Ishikawa (cell line): ENCODE measurements at regions not wholly inside any gene's neighbourhood (a gene's known extent, or its start where the extent isn't known, plus 50 kb on each side); places are given as distances from the start of the nearest gene placed in this dataset.

Source experiments
- CEBPB ChIP-seq: IDR thresholded peaks from 2 replicates; pipeline ENCODE4 v1.6.1; 2012
- CREB1 ChIP-seq: IDR thresholded peaks from 2 replicates; pipeline ENCODE4 v1.6.1; 2012; ENCODE audit warnings: low read depth
- EGR1 ChIP-seq: IDR thresholded peaks from 2 replicates; pipeline ENCODE4 v1.6.1; 2012
- EP300 ChIP-seq: IDR thresholded peaks from 2 replicates; pipeline ENCODE4 v1.6.1; 2012; ENCODE audit warnings: borderline replicate concordance
- FOXM1 ChIP-seq: IDR thresholded peaks from 2 replicates; pipeline ENCODE4 v1.6.1; 2012; ENCODE audit warnings: low read depth, borderline replicate concordance
- NFIC ChIP-seq: IDR thresholded peaks from 2 replicates; pipeline ENCODE4 v1.6.1; 2012
- RAD21 ChIP-seq: IDR thresholded peaks from 2 replicates; pipeline ENCODE4 v1.6.1; 2012; ENCODE audit warnings: low read depth
- TAF1 ChIP-seq: IDR thresholded peaks from 2 replicates; pipeline ENCODE4 v1.6.1; 2012; ENCODE audit warnings: low read depth, mild to moderate bottlenecking
- TCF12 ChIP-seq: IDR thresholded peaks from 2 replicates; pipeline ENCODE4 v1.6.1; 2012; ENCODE audit warnings: low read depth
- TEAD4 ChIP-seq: IDR thresholded peaks from 2 replicates; pipeline ENCODE4 v1.6.1; 2012
- USF1 ChIP-seq: IDR thresholded peaks from 2 replicates; pipeline ENCODE4 v1.6.1; 2012
- YY1 ChIP-seq: IDR thresholded peaks from 2 replicates; pipeline ENCODE4 v1.6.1; 2012; ENCODE audit warnings: low read depth
- ZBTB7A ChIP-seq: IDR thresholded peaks from 2 replicates; pipeline ENCODE4 v1.6.1; 2012; ENCODE audit warnings: low read depth
- TF ChIP-seq, protein P1 (sequence below): IDR thresholded peaks from 2 replicates; pipeline ENCODE4 v1.6.1; 2012
- TF ChIP-seq, protein P2 (sequence below): IDR thresholded peaks from 2 replicates; pipeline ENCODE4 v1.6.1; 2012; ENCODE audit warnings: low read depth, mild to moderate bottlenecking

- TF ChIP-seq TAF1 = no peak
- no peak for TF ChIP-seq EP300
- no peak for TF ChIP-seq TCF12
- TF ChIP-seq CREB1 = no peak
- no peak for TF ChIP-seq EGR1
- TF ChIP-seq RAD21 = no peak
Measured at GRCh38 chr12:70045036-70045435, 198.2 kb upstream of the CNOT2 start.

DNA sequence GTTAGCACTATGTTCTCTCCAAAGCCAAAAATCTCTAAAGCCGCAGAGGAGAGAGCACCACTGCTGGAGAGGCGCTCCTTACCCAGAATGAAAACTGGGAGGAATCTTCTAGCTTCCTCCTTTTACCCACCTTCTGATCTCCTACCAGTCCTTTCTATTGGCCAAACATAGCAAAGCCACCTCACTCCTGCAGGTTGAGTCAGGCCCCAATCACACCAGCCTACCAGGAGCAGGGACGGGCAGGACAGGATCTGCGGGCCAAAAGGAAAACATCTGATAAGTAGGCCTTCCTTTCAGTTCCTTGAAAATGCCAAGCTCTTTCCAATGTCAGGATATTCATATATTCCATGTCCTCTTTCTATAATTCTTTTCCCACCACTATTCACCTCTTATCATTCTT, 197.7 kb upstream of the CNOT2 start:
- TF ChIP-seq TEAD4 (no peak), FOXM1 (no peak), NFIC (no peak), RAD21 (no peak), TCF12 (no peak), TAF1 (no peak), YY1 (no peak), USF1 (no peak), ZBTB7A (no peak), CREB1 (no peak), EGR1 (no peak), CEBPB (no peak), EP300 (no peak)
- TF ChIP-seq, protein P1, sequence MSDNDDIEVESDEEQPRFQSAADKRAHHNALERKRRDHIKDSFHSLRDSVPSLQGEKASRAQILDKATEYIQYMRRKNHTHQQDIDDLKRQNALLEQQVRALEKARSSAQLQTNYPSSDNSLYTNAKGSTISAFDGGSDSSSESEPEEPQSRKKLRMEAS = no peak
- TF ChIP-seq, protein P2, sequence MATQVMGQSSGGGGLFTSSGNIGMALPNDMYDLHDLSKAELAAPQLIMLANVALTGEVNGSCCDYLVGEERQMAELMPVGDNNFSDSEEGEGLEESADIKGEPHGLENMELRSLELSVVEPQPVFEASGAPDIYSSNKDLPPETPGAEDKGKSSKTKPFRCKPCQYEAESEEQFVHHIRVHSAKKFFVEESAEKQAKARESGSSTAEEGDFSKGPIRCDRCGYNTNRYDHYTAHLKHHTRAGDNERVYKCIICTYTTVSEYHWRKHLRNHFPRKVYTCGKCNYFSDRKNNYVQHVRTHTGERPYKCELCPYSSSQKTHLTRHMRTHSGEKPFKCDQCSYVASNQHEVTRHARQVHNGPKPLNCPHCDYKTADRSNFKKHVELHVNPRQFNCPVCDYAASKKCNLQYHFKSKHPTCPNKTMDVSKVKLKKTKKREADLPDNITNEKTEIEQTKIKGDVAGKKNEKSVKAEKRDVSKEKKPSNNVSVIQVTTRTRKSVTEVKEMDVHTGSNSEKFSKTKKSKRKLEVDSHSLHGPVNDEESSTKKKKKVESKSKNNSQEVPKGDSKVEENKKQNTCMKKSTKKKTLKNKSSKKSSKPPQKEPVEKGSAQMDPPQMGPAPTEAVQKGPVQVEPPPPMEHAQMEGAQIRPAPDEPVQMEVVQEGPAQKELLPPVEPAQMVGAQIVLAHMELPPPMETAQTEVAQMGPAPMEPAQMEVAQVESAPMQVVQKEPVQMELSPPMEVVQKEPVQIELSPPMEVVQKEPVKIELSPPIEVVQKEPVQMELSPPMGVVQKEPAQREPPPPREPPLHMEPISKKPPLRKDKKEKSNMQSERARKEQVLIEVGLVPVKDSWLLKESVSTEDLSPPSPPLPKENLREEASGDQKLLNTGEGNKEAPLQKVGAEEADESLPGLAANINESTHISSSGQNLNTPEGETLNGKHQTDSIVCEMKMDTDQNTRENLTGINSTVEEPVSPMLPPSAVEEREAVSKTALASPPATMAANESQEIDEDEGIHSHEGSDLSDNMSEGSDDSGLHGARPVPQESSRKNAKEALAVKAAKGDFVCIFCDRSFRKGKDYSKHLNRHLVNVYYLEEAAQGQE = no peak

GRCh38 chr12:70048521-70049250, 194.5 kb upstream of the CNOT2 start:
- no peak for TF ChIP-seq ZBTB7A
- TF ChIP-seq, protein P2 = no peak
- TF ChIP-seq, protein P1 = no peak

- TF ChIP-seq, protein P1 = peak; percentile 23; the same call in 1 of the 2 replicates
- TF ChIP-seq TAF1 (no peak), FOXM1 (peak; percentile 61; the same call in 1 of the 2 replicates), TCF12 (peak; percentile 59; the same call in 1 of the 2 replicates), TEAD4 (peak; percentile 39), NFIC (peak; percentile 41; the same call in 1 of the 2 replicates), EGR1 (no peak), EP300 (peak; percentile 51; the same call in 1 of the 2 replicates), USF1 (no peak), RAD21 (no peak; the same call in 1 of the 2 replicates), CREB1 (peak; percentile 8; the same call in 1 of the 2 replicates), CEBPB (peak; percentile 51), YY1 (no peak; the same call in 1 of the 2 replicates), ZBTB7A (no peak)
- TF ChIP-seq, protein P2 = no peak
Measured at GRCh38 chr12:70049596-70050360, 193.5 kb upstream of the CNOT2 start.
